HK-2 (cell line): ENCODE measurements at regions not wholly inside any gene's neighbourhood (a gene's known extent, or its start where the extent isn't known, plus 50 kb on each side); places are given as distances from the start of the nearest gene placed in this dataset.
"Not testable (repeated sequence)": the region's sequence is repeated elsewhere in the genome, so short reads cannot be mapped to it uniquely, and the experiment has no call there.

Source experiments
- DNase-seq: peaks from one replicate; pipeline ENCODE4 v3.0.0-alpha.2; 2018; ENCODE audit not compliant: unreplicated experiment

GRCh38 chr1:24268555-24268954, 50.6 kb upstream of the GRHL3 start:
- not testable (repeated sequence) for DNase-seq

GRCh38 chr1:24266998-24267397, 52.2 kb upstream of the GRHL3 start:
- DNase-seq, result no peak

GRCh38 chr1:24266398-24266941, 52.7 kb upstream of the GRHL3 start:
- DNase-seq, result peak; percentile 94

- DNase-seq, result no peak
Observed at GRCh38 chr1:24263746-24264145, 55.4 kb upstream of the GRHL3 start.

- no peak for DNase-seq
Observed at GRCh38 chr1:24263211-24263610, 55.9 kb upstream of the GRHL3 start.

- no peak for DNase-seq
Observed at GRCh38 chr1:24261977-24262376, 57.2 kb upstream of the GRHL3 start.

- DNase-seq, result no peak
Observed at GRCh38 chr1:24258735-24259424, 60.3 kb upstream of the GRHL3 start.

- DNase-seq, result peak; percentile 27
Observed at GRCh38 chr1:24257373-24257772, 61.8 kb upstream of the GRHL3 start.

- no peak for DNase-seq
Observed at GRCh38 chr1:24256687-24257086, 62.5 kb upstream of the GRHL3 start.

- no peak for DNase-seq
Observed at GRCh38 chr1:24255226-24255625, 63.9 kb upstream of the GRHL3 start.

- DNase-seq, result no peak
Observed at GRCh38 chr1:24254783-24255182, 64.4 kb upstream of the GRHL3 start.

GRCh38 chr1:24253571-24253970, 65.6 kb upstream of the GRHL3 start:
- no peak for DNase-seq

GRCh38 chr1:24252185-24252780, 65.2 kb upstream of the IFNLR1 start:
- DNase-seq, result no peak

- no peak for DNase-seq
Observed at GRCh38 chr1:24251501-24251900, 64.4 kb upstream of the IFNLR1 start.

GRCh38 chr1:24250791-24251190, 63.7 kb upstream of the IFNLR1 start:
- no peak for DNase-seq

GRCh38 chr1:24250224-24250623, 63.1 kb upstream of the IFNLR1 start:
- no peak for DNase-seq

- DNase-seq, result no peak
Observed at GRCh38 chr1:24248859-24249258, 61.8 kb upstream of the IFNLR1 start.

- not testable (repeated sequence) for DNase-seq
Observed at GRCh38 chr1:24247337-24247736, 60.2 kb upstream of the IFNLR1 start.

GRCh38 chr1:24244519-24245268, 57.6 kb upstream of the IFNLR1 start:
- no peak for DNase-seq

- DNase-seq, result no peak
Observed at GRCh38 chr1:24237750-24238395, 50.8 kb upstream of the IFNLR1 start.

- peak; percentile 26 for DNase-seq
Observed at GRCh38 chr1:24236789-24237371, 49.8 kb upstream of the IFNLR1 start.
